ENCODE measurements at regions not wholly inside any gene's neighbourhood (a gene's known extent, or its start where the extent isn't known, plus 50 kb on each side); places are given as distances from the start of the nearest gene placed in this dataset.

GRCh38 chr1:193607787-193608186, 421.4 kb upstream of the B3GALT2 start:
- no peak for DNase-seq (ENCODE audit: low spot score)

GRCh38 chr1:193606035-193606434, 419.6 kb upstream of the B3GALT2 start:
- DNase-seq (ENCODE audit: low spot score) = no peak

- no peak for DNase-seq (ENCODE audit: low spot score)
Observed at GRCh38 chr1:193602705-193603104, 416.3 kb upstream of the B3GALT2 start.

GRCh38 chr1:193593147-193593885, 406.9 kb upstream of the B3GALT2 start:
- DNase-seq (ENCODE audit: low spot score) = no peak

GRCh38 chr1:193592317-193592716, 405.9 kb upstream of the B3GALT2 start:
- no peak for DNase-seq (ENCODE audit: low spot score)

GRCh38 chr1:193590102-193590501, 403.7 kb upstream of the B3GALT2 start:
- no peak for DNase-seq (ENCODE audit: low spot score)

- peak; percentile 2 for DNase-seq (ENCODE audit: low spot score)
Observed at GRCh38 chr1:193589597-193590040, 403.2 kb upstream of the B3GALT2 start.

- peak; percentile 3 for DNase-seq (ENCODE audit: low spot score)
Observed at GRCh38 chr1:193588311-193589082, 402.1 kb upstream of the B3GALT2 start.

- DNase-seq (ENCODE audit: low spot score) = no peak
Observed at GRCh38 chr1:193584731-193585239, 398.4 kb upstream of the B3GALT2 start.

GRCh38 chr1:193581341-193581740, 394.9 kb upstream of the B3GALT2 start:
- peak; percentile 51 for DNase-seq (ENCODE audit: low spot score)

GRCh38 chr1:193580419-193580818, 394.0 kb upstream of the B3GALT2 start:
- DNase-seq (ENCODE audit: low spot score) = no peak

GRCh38 chr1:193579323-193579722, 392.9 kb upstream of the B3GALT2 start:
- DNase-seq (ENCODE audit: low spot score) = no peak

- DNase-seq (ENCODE audit: low spot score) = no peak
Observed at GRCh38 chr1:193574913-193575312, 388.5 kb upstream of the B3GALT2 start.

- DNase-seq (ENCODE audit: low spot score) = no peak
Observed at GRCh38 chr1:193569983-193570269, 383.5 kb upstream of the B3GALT2 start.

GRCh38 chr1:193569096-193569982, 382.9 kb upstream of the B3GALT2 start:
- DNase-seq (ENCODE audit: low spot score) = no peak

GRCh38 chr1:193568512-193568911, 382.1 kb upstream of the B3GALT2 start:
- no peak for DNase-seq (ENCODE audit: low spot score)

GRCh38 chr1:193567937-193568336, 381.5 kb upstream of the B3GALT2 start:
- no peak for DNase-seq (ENCODE audit: low spot score)

- no peak for DNase-seq (ENCODE audit: low spot score)
Observed at GRCh38 chr1:193566735-193567134, 380.3 kb upstream of the B3GALT2 start.

GRCh38 chr1:193565971-193566577, 379.7 kb upstream of the B3GALT2 start:
- DNase-seq (ENCODE audit: low spot score) = no peak

GRCh38 chr1:193562121-193562520, 375.7 kb upstream of the B3GALT2 start:
- no peak for DNase-seq (ENCODE audit: low spot score)

GRCh38 chr1:193558491-193559028, 372.1 kb upstream of the B3GALT2 start:
- peak; percentile 11 for DNase-seq (ENCODE audit: low spot score)
